Left renal pelvis (tissue), 4 donors: ENCODE measurements at regions not wholly inside any gene's neighbourhood (a gene's known extent, or its start where the extent isn't known, plus 50 kb on each side); places are given as distances from the start of the nearest gene placed in this dataset.

Source experiments
- DNase-seq, 4 donors: peaks; one replicate each; pipeline ENCODE4 v3.0.0-alpha.2; 2013; ENCODE audit warnings: low read depth in 4 of 4, low spot score in 3 of 4

DNA sequence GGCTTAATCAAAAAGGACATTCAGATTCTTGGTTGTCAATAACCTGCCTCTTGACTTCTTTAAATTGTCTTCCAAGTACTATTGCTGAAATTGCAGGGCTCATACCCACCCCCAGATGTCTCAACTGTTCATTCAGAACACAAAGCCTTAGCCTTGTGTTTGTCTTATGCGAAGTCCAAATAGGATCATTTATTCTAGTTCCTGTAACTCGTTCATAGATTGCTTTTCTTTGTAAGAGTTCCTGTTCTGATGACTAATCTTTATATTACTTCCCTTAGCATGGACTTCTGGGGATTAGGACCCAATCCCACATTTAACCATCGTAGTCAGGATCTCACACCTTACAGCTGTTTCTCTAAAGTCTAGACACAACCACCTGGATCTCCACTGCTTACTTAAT is 226.0 kb downstream of the VEGFC start:
- DNase-seq: no peak

- DNase-seq: no peak
Measured at GRCh38 chr4:176568238-176568637, 224.5 kb downstream of the VEGFC start.

DNA sequence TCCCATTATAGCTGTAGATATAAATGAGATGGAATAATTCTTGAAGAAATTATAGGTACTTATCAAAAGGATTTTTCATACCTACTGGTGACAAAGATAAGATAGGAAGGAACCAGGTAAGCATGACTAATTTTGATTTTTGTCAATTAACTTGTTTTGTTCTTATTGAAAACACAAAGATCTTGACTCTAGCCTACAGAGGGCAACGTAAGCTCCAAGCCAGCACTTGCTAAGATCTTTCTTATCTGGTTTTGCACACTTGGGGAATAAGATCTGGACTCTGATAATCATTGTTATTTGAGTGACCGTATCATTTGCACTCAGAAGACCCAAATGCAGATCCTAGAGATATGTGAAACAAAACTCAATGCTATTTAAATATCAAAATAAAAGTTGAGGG is 223.4 kb downstream of the VEGFC start:
- no peak for DNase-seq

GRCh38 chr4:176571206-176571605 is 221.5 kb downstream of the VEGFC start:
- no peak for DNase-seq

GRCh38 chr4:176575141-176575730 is 217.5 kb downstream of the VEGFC start:
- peak in 1 of 4 donors; percentile 14 for DNase-seq

DNA sequence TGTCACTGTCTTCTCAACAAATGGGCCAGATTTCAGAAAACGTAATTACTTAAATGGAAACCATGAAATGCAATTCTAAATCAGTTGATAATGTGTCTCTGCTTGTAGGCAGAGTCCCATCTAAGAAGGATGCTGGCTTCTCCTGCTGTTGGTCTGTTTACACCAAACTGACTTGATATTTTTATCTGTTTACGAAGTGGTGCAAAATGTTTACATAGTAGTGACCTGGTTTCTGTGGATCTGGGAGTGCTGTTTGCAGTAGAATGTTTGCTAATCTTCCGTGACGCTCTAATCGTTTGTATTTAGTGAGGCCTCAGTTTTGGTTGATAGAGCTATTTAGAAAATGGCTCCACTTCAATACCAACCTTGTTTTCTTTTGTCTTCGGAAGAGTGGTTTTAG is 213.5 kb downstream of the VEGFC start:
- no peak for DNase-seq

GRCh38 chr4:176583278-176583677 is 209.4 kb downstream of the VEGFC start:
- DNase-seq: no peak

- no peak for DNase-seq
Measured at GRCh38 chr4:176584031-176584606, 208.6 kb downstream of the VEGFC start.

DNA sequence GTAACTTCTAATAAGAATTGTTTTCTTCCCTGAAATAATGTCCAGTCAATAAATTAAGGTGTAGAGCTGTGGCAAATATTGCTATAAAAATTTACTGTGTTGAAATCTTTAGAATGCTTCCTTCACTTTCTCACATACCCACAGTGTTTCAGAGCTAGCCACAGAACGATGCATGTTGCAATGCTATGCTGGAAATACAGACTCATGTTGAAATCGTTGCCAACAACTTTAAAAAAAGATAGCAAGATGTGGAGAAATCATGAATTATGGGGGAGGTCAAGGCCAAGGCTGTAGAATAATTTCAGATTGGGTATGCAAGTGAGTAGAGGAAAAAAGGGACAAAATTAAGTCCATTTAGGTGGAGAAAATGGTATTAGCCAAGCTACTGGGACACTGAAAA is 204.8 kb downstream of the VEGFC start:
- DNase-seq: no peak

GRCh38 chr4:176588436-176588835 is 204.3 kb downstream of the VEGFC start:
- no peak for DNase-seq

DNA sequence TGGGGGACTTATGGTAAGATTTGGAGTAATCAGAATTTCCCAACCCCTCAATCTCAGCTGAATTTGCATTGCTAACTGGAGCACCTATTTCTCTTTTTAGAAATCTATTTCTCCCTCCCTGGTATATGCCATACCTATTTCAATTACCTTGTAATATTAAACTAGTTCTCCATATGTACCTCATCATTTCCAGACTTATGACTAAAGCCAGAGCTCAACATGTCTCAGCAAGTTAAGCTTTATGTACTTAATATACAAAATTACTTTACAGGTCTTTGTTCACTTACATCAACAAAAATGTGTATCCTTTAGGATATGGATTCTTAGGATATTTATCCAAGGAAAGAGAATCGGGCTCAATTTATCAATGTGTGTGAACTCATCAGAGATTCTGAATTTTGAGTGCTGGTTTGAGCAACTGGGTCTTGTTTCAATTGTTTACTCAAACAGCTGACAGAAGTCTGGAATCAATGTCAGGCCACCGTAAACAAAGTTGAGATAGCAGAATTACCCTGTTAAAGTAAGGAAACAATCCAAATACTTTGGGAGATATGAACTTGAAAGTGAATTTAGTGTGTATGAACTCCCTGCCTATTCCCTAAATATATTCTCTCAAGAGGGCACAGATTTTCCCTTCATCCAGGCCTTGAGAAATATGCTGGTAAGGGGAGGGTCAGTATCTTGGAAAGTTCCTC is 199.6 kb downstream of the VEGFC start:
- no peak for DNase-seq

DNA sequence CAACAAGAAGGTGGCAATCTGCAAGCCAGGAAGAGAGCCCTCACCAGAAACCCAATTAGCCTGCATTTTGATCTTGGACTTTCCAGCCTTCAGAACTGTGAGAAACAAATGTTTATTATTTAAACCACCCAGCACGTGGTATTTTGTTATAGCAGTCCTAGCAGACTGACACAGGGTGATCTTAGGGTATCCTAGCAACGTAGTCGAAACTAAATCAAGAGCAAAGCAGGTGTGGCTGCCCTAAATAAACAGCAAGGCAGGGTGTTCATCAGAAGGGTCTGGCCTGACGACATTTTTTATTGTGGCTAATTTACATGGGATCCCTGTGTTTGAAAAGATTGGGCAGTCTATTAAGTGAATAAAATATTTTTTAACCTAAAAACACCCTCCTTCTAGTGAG is 198.8 kb downstream of the VEGFC start:
- DNase-seq: no peak

DNA sequence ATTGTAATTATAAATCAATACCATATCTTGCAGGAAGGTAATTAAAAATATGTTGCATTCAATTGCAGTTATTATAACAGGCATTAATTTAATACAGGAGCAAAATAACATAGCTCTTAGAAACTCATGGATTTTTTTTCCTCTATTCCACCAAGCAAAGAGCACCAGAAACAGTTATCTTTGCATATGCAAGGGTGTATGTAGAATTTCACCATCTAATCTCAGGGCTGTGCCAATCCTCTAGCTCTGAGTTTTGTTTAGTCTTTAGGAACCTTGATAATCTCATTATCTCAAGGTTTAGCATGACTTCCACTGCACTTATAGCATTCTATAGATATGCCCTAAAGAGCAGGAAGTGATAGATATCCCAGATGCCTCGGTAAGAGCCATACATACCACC is 197.5 kb downstream of the VEGFC start:
- DNase-seq: no peak

DNA sequence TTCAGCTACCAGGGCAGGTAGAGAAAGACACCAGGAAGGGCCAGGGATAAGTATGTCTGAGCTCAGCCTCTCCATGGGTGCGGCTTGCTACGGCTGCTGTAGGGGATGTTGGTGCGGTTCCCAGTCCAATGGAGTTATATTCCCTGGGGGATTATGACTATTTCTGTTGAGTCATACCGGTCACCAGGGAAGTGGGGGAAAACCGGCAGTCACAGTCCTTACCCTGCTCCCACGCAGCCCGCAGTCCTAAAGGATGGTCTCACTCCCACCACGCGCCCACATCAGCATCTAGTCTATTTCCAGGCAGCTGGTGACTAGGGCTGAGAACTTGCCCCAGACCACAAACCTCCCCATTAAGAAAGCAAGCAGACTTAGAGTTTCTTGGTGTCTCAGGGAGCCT is 191.6 kb downstream of the VEGFC start:
- no peak for DNase-seq

DNA sequence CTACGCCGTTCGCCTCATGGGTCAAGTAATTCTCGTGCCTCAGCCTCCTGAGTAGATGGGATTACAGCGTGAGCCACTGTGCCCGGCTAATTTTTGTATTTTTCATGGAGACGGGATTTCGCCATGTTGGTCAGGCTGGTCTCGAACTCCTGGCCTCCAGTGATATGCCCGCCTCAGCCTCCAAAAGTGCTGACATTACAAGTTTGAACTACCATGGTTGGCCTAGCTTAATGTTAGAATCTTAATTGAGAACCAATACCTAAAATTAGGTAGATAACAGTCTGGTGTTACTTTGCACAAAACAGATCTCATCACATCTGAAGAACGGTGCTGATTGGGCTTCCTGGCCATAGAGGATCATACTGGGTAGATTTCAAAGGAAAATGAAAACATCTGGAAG is 184.9 kb downstream of the VEGFC start:
- DNase-seq: no peak

GRCh38 chr4:176608346-176608745 is 184.4 kb downstream of the VEGFC start:
- no peak for DNase-seq

DNA sequence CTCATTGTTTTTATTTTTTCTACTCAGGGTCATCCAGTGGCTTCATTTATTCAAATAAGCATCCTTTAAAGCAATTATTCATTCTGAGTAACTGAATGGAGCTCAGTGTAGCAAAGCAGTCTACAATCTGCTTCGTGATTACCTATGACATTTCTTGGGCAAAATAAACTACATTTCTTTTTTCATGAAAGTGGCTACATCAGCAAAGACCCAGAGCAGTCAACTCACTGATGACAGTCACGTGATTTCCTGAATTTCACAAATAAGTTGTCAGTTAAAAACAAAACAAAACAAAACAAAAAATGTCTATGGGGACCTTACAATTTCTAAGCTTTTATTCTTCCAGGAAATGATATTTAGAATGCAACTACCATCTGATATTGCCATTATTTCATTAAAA is 182.1 kb downstream of the VEGFC start:
- DNase-seq: no peak

GRCh38 chr4:176611381-176611780 is 181.3 kb downstream of the VEGFC start:
- DNase-seq: no peak

DNA sequence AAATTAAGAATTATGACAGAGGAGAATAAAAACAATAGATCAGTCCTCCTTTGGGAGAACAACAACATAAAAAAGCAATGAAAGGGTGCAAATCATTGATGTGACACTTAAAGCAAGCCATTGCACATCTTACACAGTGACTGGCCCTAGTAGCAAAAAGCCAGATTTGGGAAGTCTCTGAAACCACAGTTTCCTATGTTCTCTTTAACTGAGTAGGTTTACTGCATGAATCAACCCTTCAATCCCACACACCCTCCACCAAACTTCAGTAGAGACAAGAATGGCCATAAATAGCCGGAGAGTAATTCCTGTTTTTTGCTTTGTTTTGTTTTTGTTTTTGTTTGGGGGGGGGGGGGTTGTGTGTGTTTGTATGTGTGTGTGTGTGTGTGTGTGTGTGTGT is 180.8 kb downstream of the VEGFC start:
- DNase-seq: no peak

DNA sequence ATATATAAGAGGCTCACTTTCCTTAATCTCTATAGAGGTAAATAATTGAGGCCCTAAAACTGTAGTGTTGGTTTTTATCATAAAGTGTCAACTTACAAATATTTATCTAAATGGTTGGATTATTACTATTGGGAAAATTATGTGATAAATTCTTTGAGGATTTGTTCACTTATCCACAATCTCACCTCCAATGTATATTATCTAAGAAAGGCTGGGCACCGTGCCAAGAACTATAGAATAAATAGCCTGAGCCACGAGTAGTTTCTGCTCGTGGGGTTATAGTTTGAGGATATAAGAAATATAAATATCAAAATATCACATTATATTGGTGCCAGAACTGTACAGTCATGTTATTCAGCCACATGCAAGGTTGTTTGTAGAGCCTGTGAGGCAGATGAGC is 177.9 kb downstream of the VEGFC start:
- no peak for DNase-seq

DNA sequence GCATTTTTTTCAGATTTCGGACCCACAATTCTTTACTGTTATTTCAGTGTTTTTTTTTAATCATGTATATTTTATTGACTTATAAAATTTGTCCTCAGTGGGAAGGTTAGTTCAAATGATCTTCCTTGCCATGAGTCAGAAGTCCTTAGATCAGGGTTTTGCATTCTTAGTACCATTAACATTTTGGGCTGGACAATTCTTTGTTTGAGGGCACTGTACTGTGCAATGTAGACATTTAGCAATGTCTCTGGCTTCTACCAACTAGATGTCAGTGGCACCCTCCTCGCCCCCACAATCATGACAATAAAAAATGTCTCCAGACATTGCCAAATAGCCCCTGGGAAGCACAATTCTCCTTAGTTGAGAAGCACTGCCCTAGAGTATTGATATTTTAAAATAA is 176.6 kb downstream of the VEGFC start:
- DNase-seq: no peak

- DNase-seq: no peak
Measured at GRCh38 chr4:176618138-176618537, 174.6 kb downstream of the VEGFC start.
